B cell (primary cell): ENCODE measurements at regions not wholly inside any gene's neighbourhood (a gene's known extent, or its start where the extent isn't known, plus 50 kb on each side); places are given as distances from the start of the nearest gene placed in this dataset.

Experiments used
- CTCF ChIP-seq: fragments of 200-600 bp; IDR thresholded peaks from one replicate; pipeline ENCODE4 v1.8.0; 2022; ENCODE audit warnings: antibody characterized with exemption, mild to moderate bottlenecking
- EZH2 ChIP-seq: IDR thresholded peaks from 2 replicates; pipeline ENCODE4 v1.6.1; 2012; ENCODE audit warnings: borderline replicate concordance, low read depth, mild to moderate bottlenecking, moderate library complexity, low read length; ENCODE audit not compliant: insufficient read depth, poor library complexity, severe bottlenecking

- TF ChIP-seq CTCF (no peak), EZH2 (no peak)
Observed at GRCh38 chr4:162931286-162931685, 235.4 kb downstream of the NAF1 start.
